Gastrocnemius medialis (tissue), 4 donors: ENCODE measurements at regions not wholly inside any gene's neighbourhood (a gene's known extent, or its start where the extent isn't known, plus 50 kb on each side); places are given as distances from the start of the nearest gene placed in this dataset.

Experiments
- ATAC-seq, 2 donors: fragments of 150-250 bp; one replicate each; pipeline ENCODE4 v1.9.1; 2016
- DNase-seq, 2 donors: peaks; one replicate each; pipeline ENCODE4 v3.0.0-alpha.2; 2019
- H3K27ac ChIP-seq, 4 donors: fragments of 200-600 bp; sonication (generic); 1 replicate in 1 of 4; 2 replicates in 3 of 4; pipeline ENCODE4 v1.5.1; 2016 to 2018; ENCODE audit warnings: mild to moderate bottlenecking in 2 of 4, moderate library complexity in 1 of 4
- H3K27me3 ChIP-seq, 3 donors: fragments of 200-600 bp; sonication (generic) in 2 of 3; 1 replicate in 1 of 3; 2 replicates in 2 of 3; pipeline versions ENCODE4 v1.5.1 to v1.6.0; 2016 to 2019; ENCODE audit warnings: mild to moderate bottlenecking in 1 of 3, moderate library complexity in 1 of 3
- H3K36me3 ChIP-seq, 2 donors: fragments of 200-600 bp; sonication (generic) in 1 of 2; one replicate each; pipeline ENCODE4 v1.5.1; 2017 to 2018
- H3K4me1 ChIP-seq, 2 donors: fragments of 200-600 bp; sonication (generic) in 1 of 2; one replicate each; pipeline ENCODE4 v1.5.1; 2016 to 2017; ENCODE audit warnings: mild to moderate bottlenecking in 2 of 2
- H3K4me3 ChIP-seq, 4 donors: fragments of 200-600 bp; sonication (generic) in 3 of 4; 1 replicate in 1 of 4; 2 replicates in 3 of 4; pipeline ENCODE4 v1.5.1; 2016 to 2019; ENCODE audit warnings: mild to moderate bottlenecking in 2 of 4
- H3K9me3 ChIP-seq, 3 donors: fragments of 200-600 bp; sonication (generic) in 2 of 3; 1 replicate in 1 of 3; 2 replicates in 2 of 3; pipeline ENCODE4 v1.5.1; 2016 to 2019
- CTCF ChIP-seq, 5 experiments: fragments of 450-650 bp in 3 of 5; fragments of 200-600 bp in 2 of 5; sonication (generic) in 2 of 5; IDR thresholded peaks in 4 of 5; conservative IDR thresholded peaks in 1 of 5; 1 replicate in 4 of 5; 2 replicates in 1 of 5; pipeline ENCODE4 v1.5.1; 2016 to 2019; ENCODE audit warnings: antibody characterized with exemption in 5 of 5, mild to moderate bottlenecking in 3 of 5, moderate library complexity in 3 of 5
- POLR2A ChIP-seq, 2 donors: fragments of 450-650 bp; IDR thresholded peaks; one replicate each; pipeline ENCODE4 v1.6.1; 2017; ENCODE audit warnings: antibody characterized with exemption in 2 of 2, mild to moderate bottlenecking in 2 of 2, moderate library complexity in 2 of 2
- in situ Hi-C, 4 donors: fragments of 200-750 bp; cut with MboI; loops; one replicate each; pipeline versions ENCODE4 v1.15.0 to v1.8.0; 2017; ENCODE audit warnings: low sequenced_read_pairs in 4 of 4
- intact Hi-C: fragments of 100-400 bp; cut with DNase I; formaldehyde crosslinking; loops from one replicate; pipeline ENCODE4 v1.15.1; 2023; ENCODE audit warnings: low total_unique reads

GRCh38 chr9:100679834-100680233 lies 102.0 kb downstream of the CAVIN4 start:
- DNase-seq (no peak), ATAC-seq (peak; percentile 52 to 68)
- intact Hi-C loops: no loop called here
- TF ChIP-seq POLR2A (IDR thresholded peaks at IDR 0.05) (no peak), CTCF (IDR thresholded peaks at IDR 0.05 in 4 of 5, conservative IDR thresholded peaks at IDR 0.05 in 1 of 5) (no peak)
- Histone ChIP-seq H3K36me3 (no peaks in the 10 kb centered on the region), H3K27ac (peak overlapping the region in 1 of 4 donors; percentile 54), H3K9me3 (no peaks in the 10 kb centered on the region), H3K4me3 (no peak overlapping the region), H3K27me3 (no peaks in the 10 kb centered on the region), H3K4me1 (peaks cover 4 to 8% of the 10 kb centered on the region in 2 donors)
- in situ Hi-C loops: no loop called here

GRCh38 chr9:100686420-100686819 lies 108.5 kb downstream of the CAVIN4 start:
- Histone ChIP-seq H3K27me3 (no peaks in the 10 kb centered on the region), H3K27ac (no peak overlapping the region), H3K4me1 (no peaks in the 10 kb centered on the region), H3K4me3 (no peak overlapping the region), H3K9me3 (no peaks in the 10 kb centered on the region), H3K36me3 (no peaks in the 10 kb centered on the region)
- ATAC-seq (no peak), DNase-seq (no peak)
- TF ChIP-seq CTCF (IDR thresholded peaks at IDR 0.05 in 4 of 5, conservative IDR thresholded peaks at IDR 0.05 in 1 of 5) (no peak), POLR2A (IDR thresholded peaks at IDR 0.05) (no peak)
- intact Hi-C loops: no loop called here
- in situ Hi-C loops: no loop called here

GRCh38 chr9:100689635-100690034 lies 111.8 kb downstream of the CAVIN4 start:
- in situ Hi-C loops: no loop called here

GRCh38 chr9:100690438-100690837 lies 112.6 kb downstream of the CAVIN4 start:
- Histone ChIP-seq H3K27me3 (no peaks in the 10 kb centered on the region), H3K4me3 (no peak overlapping the region), H3K27ac (no peak overlapping the region), H3K9me3 (no peaks in the 10 kb centered on the region), H3K4me1 (no peaks in the 10 kb centered on the region), H3K36me3 (no peaks in the 10 kb centered on the region)
- in situ Hi-C loops (no loop called here), intact Hi-C loops (no loop called here)
- no peak for ATAC-seq
- TF ChIP-seq POLR2A (IDR thresholded peaks at IDR 0.05): no peak
- TF ChIP-seq CTCF (IDR thresholded peaks at IDR 0.05 in 4 of 5, conservative IDR thresholded peaks at IDR 0.05 in 1 of 5): no peak
- no peak for DNase-seq

More at GRCh38 chr9:100689635-100690034, 111.8 kb downstream of the CAVIN4 start:
- Histone ChIP-seq H3K27me3 (no peaks in the 10 kb centered on the region), H3K9me3 (no peaks in the 10 kb centered on the region), H3K4me3 (no peak overlapping the region), H3K27ac (no peak overlapping the region), H3K36me3 (no peaks in the 10 kb centered on the region), H3K4me1 (no peaks in the 10 kb centered on the region)
- no peak for TF ChIP-seq CTCF (IDR thresholded peaks at IDR 0.05 in 4 of 5, conservative IDR thresholded peaks at IDR 0.05 in 1 of 5)
- no peak for TF ChIP-seq POLR2A (IDR thresholded peaks at IDR 0.05)
- ATAC-seq: no peak
- intact Hi-C loops: no loop called here
- DNase-seq: no peak

- no peak overlapping the region for H3K4me3 ChIP-seq
- intact Hi-C loops: no loop called here
Observed at GRCh38 chr9:100697339-100697738, 119.5 kb downstream of the CAVIN4 start.

More at GRCh38 chr9:100697339-100697738, 119.5 kb downstream of the CAVIN4 start:
- in situ Hi-C loops: no loop called here
- TF ChIP-seq POLR2A (IDR thresholded peaks at IDR 0.05) (no peak), CTCF (IDR thresholded peaks at IDR 0.05 in 4 of 5, conservative IDR thresholded peaks at IDR 0.05 in 1 of 5) (no peak)
- no peaks in the 10 kb centered on the region for H3K27me3 ChIP-seq
- H3K27ac ChIP-seq: no peak overlapping the region
- no peak for DNase-seq
- H3K4me1 ChIP-seq: no peaks in the 10 kb centered on the region
- no peaks in the 10 kb centered on the region for H3K9me3 ChIP-seq
- H3K36me3 ChIP-seq: no peaks in the 10 kb centered on the region
- no peak for ATAC-seq
